ENCODE measurements at regions not wholly inside any gene's neighbourhood (a gene's known extent, or its start where the extent isn't known, plus 50 kb on each side); places are given as distances from the start of the nearest gene placed in this dataset.

GRCh38 chr2:106336108-106336507 is 132.1 kb downstream of the RGPD3 start (continued):
- TF ChIP-seq HDAC6 (IDR thresholded peaks at IDR 0.05; ENCODE audit: low read depth, low read length), result no peak
- no peak for TF ChIP-seq CEBPB (IDR thresholded peaks at IDR 0.05; ENCODE audit: low read depth, low read length)
- TF ChIP-seq ASH2L (IDR thresholded peaks at IDR 0.05; ENCODE audit: low read length), result no peak
- no peak for TF ChIP-seq TAF1 (IDR thresholded peaks at IDR 0.05; ENCODE audit: low read depth, low read length)
- TF ChIP-seq POLR2AphosphoS5 (IDR thresholded peaks at IDR 0.05; ENCODE audit: low read depth, low read length), result no peak
- no peak for TF ChIP-seq NRF1 (IDR thresholded peaks at IDR 0.05; ENCODE audit: low read depth, low read length)
- TF ChIP-seq HDAC2 (IDR thresholded peaks at IDR 0.05; ENCODE audit: borderline replicate concordance in 1 of 2, low read depth in 2 of 2, low read length in 2 of 2), result no peak
